GM20431 (cell line): ENCODE measurements at regions not wholly inside any gene's neighbourhood (a gene's known extent, or its start where the extent isn't known, plus 50 kb on each side); places are given as distances from the start of the nearest gene placed in this dataset.

Source experiments
- in situ Hi-C: fragments of 300-500 bp; cut with MseI, MboI; formaldehyde crosslinking; loops from one replicate; pipeline ENCODE4 v1.15.0; 2020; ENCODE audit warnings: low sequenced_read_pairs; ENCODE audit not compliant: unreplicated experiment

DNA sequence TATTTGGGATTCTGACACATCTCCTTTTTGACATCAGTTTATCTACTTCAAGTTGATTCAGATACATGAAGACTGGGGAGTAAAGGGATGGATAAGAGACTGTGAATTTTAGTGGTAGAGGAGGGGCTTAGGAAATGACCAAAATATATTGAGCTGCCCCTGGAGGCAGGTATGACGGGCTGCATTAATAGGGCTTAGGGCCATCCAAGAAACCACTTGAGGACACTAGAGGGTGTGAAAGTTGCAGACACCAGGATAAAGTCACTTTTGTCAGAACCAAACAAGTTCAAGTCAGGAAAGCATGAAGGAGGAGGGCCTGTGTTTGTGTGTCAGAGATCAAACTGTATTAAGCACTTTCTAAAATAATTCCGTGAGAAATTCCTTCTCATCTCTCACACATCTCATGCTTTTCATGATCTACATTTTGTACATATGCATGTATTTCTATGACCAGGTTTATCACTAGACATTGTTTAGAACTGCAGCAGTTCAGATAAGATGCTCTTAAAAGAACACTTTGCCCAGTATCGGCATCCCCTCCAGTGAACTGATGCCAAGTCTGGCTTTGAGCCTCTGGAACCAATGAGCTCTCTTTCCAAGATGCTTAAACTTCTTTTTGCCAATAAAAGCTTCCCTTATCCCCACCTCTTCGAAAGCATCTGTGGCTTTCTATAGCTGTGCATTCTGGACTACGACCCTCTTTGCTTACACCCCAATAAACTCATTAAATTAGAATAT, 136.9 kb downstream of the SLC38A1 start:
- in situ Hi-C loops, result loop anchor here (25.0 kb wide), 1 partner anchor 530 kb away; no protein-coding TSS in a partner anchor

DNA sequence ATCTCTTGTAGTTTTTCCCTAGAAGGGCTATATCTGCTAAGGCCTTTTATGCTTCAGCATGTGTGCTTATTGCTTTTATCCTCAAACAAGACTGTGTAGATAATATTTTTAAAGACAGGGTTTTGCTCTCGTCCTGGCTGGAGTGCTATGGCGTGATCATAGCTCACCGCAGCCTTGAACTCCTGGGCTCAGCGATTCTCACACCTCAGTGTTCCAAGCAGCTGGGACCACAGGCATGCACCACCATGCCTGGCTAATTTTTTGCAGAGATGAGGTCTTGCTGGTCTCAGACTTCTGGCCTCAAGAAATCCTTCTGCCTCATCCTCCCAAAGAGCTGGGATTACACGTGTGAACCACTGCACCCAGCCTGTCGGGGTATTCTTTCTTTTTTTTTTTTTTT, 137.3 kb upstream of the SCAF11 start:
- in situ Hi-C loops, result loop anchor here (25.0 kb wide), 1 partner anchor 535 kb away; no protein-coding TSS in a partner anchor

DNA sequence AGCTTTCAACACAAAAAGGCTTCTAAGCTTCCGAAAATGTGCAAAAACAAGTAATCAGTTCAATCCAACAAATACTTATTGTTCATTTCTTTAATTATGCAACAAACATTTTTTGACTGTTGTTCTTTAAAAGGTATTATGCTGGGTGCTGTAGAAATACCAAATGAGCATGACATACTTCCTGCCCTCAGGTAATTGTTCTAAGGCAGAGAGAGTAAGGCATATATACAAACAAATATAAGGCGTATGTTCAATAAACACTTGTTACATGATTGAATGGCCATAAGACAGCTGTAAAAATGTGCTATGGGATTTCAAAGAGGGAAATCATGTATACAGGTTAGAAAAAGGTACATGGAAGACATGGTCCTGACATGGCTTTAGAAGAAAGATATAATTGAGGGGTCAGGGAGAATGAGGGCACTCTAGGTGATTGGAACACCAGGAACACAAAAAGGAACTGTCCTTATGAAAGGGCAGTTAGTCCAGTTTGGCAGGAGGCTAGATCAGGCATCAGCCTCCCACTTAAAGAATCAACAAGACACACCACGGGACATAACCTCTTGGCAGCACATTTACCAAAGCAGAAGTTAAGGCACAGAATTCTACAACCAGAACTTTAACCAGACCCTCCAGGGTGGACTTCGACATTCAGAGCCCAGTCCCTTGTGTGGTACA, 135.8 kb upstream of the SCAF11 start:
- in situ Hi-C loops, result loop anchor here (25.0 kb wide), 1 partner anchor 536 kb away; no protein-coding TSS in a partner anchor

DNA sequence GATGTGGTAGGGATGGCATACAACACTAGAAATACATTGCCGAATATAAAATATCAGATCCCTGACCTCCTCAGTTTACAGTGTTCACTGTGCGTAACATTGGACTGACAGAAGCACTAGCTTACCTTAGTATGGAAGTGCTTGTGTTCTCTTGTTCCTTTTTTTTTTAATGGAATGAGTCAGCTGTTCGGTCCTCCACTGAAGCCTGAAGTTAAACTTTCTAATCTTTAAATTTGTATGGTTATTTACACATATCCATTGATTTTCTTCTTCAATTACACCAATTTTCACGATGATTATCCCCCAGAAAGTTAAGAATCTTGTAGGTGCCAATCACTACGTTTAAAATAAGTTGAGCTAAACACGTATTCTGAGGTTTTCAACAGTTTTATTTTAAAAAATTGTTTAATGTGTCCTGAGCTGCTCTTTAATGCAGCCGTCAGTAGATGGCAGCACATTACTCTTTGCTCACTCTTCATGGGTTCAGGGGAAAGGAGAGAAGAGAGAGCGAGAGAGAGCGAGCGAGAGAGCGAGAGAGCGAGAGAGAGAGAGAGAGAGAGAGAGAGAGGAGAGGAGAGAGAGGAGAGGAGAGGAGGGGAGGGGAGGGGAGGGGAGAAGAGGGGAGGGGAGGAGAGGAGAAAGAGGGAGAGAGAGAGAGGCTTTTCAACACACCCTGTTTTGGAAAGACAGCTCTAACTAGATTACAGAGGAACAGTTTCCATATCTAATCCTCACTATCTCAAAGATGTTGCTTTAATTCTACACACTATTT, 134.7 kb upstream of the SCAF11 start:
- in situ Hi-C loops, result loop anchor here (25.0 kb wide), 1 partner anchor 537 kb away; no protein-coding TSS in a partner anchor

DNA sequence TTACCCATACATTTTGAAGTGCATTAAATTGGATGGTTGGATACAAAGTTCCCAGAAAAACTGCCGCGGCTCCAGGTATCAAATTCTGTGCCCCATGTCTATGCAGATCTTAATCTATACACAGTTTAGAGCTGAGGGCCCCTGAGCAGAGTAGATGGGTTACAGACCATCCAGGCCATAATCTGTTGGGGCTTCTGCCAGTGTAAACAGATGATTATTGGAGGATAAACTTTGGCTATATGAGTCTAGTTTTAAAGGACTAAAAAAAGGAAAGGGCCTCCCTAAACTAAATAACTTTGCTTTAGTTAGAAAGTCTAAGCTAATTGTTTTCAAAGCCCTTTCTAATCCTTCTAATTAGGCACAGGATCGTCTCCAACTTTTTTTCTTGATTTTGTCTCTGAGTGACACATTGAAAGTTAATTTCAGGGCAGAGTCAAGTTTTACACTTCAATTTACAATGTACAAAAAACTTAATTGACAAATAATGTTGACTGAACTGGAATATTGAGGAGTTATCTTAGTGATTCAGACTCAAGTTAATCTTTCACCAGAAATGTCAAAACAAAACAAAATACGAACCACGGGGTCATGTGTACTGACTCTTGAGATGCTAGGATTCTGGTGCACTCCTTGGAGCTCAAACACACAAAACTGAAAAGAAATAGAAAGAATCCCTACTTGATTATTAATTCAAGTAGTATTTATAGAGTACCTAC, 133.9 kb upstream of the SCAF11 start:
- in situ Hi-C loops, result no loop called here

DNA sequence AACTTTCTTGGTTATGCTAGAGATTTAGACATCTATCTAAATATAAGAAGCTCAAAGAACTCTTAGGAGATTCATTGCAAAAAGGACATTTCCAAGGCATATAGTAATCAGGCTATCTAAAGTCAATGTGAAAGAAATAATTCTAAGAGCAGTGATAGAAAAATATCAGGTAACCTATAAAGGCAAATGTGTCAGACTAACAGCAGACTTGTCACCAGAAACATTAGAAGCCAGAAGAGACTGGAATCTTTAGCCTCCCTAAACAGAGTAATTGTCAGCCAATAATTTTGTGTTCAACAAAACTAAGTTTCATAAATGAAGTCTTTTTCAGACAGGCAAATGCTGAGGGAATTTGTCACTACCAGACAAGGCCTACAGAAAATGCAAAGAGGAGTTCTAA, 122.0 kb upstream of the SCAF11 start:
- in situ Hi-C loops, result no loop called here

DNA sequence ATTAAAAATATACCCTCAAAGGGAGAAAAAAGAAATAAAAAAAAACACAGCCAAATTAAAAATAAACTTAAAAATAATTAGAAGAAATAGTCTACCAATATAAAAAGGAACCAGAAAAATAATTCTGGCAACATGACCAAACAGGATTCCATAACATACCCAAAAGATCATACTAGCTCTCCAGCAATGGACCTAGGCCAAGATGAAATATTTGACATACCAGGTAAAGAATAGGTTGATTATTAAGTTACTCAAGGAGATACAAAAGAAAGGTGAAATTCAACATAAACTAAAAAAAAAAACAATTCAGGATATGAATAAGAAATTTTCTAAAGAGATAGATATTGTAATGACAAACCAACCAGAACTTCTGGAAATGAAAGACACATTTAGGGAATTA, 121.3 kb upstream of the SCAF11 start:
- in situ Hi-C loops, result no loop called here

DNA sequence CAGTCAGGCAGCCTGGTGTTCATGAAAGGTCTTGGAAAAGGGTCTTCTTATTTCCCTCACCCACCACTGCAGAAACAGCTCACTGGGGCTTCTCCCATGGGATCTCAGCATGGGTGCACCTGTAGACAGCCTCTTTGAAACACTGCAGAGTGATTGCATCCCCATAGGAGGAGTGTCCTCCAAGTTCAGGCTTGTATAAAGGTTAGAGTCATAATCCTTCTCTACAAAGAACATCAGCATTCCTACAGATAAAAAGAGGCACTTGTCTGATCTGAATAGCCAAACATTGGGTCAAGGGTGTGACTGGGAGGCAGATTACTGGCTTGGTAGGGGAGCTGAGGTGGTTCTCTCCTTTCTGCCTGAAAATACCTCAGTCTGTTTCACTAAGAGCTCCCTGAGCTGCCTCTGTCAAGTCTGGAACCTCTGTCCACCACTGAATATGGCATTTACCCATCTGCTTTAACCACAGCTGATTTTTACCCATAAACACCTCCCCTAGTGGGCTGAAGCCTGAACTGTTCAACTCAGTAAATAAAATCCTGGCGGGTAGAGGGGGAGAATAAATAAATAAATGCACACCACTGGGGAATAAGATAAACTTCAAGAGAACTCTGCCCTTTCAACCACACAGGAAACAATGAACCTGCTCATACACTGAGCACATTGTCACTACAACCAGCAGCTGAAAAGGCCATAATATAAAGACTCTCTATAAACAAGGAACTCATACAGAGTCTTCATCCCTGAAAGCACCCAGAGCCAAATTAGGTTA, 120.7 kb upstream of the SCAF11 start:
- in situ Hi-C loops, result no loop called here

DNA sequence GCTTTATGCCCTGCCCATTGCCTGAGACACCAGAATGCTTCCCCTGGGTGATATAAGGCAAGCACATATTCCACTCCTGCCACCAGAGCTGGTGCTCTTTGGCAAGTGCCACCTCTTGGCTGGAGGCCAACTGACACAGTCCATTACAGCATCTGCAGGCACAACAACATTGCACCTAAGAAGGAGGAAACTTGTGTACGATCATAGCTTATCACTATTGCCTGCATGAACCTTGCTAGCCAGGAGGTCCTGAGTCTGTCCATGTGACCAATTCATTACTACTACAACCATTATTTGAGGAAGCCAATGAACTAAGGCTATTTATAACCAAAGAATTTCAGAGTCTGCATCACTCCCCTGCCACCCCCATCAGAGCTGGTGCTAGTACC, 119.8 kb upstream of the SCAF11 start:
- in situ Hi-C loops, result no loop called here

DNA sequence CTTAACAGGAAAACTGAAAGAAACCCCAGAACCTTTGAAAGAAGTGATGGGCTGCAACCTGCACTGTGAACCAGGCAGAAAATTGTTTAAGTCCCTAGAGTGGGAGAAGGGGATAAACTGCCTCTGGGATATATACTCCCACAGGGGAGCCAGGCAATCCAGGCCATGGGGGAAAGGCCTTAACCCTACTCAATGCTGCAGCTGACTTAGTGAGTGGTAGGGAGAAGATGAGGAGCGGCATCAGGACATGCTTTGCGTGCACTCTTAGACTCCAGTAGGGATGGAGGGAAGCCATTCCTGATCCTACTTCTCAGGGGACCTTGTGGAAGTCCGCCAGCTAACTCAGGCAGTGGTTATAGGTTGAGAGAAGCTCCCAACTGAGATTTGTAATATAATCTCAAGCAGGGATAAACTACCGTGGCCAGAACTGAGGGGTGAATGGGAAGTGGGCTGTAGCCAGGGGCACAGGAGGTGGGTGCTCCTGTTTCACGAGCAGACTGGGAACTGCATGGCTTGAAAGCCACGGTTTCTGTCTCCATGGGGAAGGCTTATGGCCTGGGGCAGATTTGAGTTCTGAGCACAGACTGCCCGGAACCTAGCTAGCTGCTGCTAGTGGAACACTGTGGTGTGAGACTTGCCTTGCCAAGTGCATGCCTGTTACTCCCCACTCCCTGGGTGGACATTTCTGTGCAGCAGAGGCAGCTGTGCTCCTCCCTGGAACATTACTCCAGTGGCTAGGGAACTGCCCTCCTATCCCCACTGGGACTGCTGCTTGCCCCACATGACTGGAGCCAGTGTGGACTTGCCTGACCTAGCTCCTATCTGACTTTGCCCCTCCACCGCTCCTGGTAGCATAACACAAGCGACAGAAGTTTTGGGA, 119.2 kb upstream of the SCAF11 start:
- in situ Hi-C loops, result no loop called here

DNA sequence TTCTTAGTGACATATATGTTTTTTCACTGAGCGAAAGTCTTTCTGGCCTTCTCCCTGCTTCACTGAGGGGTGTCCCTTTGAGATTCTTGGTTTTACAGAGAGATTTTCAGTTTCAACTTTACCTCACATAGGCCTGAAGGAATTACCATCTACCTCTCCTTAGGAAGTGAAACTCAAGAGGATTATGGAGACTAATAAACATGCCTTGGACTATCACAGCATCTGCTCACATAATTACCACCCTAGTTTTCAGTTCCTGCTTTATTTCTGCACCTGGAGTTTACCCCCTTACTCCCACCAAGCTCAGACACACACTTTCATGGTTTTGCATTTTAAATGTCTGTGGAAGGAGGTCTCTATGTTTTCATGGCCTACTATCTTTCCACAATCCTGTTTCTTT, 118.3 kb upstream of the SCAF11 start:
- in situ Hi-C loops, result no loop called here

DNA sequence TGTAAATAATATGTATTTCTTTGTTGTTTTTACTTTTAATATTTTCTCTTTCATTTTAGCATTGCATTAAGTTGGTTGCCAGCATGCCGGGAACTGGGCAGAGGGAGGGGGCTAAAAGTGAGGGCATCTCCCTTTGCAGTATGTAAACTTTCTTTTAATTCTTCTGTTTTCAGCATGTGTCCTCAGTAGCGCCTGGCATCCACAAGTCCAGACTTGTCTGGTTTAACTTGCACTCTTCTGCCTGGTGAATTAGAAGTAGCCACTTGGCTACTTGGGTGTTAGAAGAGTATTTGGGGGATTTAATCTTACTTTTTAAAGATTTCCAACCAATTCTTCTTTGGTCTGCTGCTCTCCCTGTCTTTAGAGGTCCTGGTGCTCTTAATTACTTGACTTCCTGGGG, 117.2 kb upstream of the SCAF11 start:
- in situ Hi-C loops, result no loop called here

DNA sequence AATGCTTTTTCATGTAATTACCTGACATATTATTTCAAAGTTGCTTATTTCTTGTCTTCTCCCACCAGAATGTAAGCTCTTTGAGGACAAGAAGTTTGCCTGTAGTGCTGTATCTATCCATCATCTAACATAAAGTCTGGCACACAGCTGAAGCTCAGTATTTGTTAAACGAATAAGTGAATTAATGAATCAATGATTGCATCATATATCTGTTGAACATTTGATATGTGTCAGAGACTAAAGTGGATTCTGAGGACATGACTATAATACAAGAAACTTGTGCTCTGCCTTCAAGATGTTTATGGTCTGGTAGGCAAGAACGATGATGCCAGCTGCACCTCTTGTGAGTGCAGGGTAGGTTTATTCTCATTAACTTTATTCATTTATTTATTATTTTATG, 115.4 kb upstream of the SCAF11 start:
- in situ Hi-C loops, result no loop called here

DNA sequence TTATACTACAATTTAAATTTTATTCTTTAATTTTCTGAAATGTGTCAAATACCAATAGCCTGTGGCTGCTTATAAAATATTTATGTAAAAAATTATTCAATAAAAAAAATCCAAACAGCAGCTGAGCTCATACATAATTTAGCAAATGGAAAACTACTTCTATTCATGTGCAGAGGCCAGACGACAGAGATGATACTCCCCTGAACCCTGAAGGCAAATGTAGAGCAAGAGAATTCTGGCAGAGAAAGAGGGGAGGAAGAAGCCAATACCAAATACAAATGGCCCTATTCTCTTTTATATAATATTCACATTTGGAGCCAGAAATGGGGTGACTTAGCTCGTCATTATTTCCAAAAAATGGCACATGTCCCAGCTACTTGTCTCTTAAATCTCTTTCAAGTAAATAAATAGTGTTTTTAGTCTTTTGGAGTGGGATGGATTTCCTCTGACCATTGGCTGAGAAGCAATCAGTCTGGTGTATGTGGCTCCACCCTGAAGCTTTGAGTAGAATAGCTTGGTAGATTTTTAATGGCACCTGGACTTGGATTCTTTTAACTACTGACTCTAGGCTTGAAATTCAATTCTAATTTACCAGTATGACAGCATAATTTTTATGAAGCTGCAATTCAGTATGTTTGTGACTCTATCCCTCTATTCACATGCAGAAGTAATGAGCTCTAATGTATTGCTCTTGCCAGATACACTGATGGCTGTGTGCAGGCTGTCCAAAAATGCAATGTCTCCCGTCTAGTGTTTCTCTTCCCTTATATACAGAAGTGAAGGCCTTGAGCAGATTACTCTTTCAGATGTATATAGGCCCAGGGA, 113.4 kb upstream of the SCAF11 start:
- in situ Hi-C loops, result no loop called here

DNA sequence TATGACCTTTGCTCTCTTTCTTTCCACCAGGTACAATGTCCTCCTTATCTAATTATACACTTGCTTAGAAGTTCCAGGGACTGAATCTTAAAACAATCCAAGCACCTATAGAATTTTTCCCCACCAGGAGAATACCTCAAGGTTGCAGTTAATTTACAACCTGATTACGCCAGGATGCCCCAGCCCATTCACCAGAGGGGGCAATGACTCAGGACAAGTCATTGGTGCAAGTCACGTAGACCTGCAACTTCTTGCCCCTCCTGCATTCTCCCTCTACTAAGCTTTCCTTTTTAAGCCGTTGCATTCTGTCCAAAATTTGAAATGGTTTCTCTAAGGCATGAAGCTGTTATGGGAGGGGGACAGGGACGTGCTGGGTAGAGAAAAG, 111.1 kb upstream of the SCAF11 start:
- in situ Hi-C loops, result no loop called here

DNA sequence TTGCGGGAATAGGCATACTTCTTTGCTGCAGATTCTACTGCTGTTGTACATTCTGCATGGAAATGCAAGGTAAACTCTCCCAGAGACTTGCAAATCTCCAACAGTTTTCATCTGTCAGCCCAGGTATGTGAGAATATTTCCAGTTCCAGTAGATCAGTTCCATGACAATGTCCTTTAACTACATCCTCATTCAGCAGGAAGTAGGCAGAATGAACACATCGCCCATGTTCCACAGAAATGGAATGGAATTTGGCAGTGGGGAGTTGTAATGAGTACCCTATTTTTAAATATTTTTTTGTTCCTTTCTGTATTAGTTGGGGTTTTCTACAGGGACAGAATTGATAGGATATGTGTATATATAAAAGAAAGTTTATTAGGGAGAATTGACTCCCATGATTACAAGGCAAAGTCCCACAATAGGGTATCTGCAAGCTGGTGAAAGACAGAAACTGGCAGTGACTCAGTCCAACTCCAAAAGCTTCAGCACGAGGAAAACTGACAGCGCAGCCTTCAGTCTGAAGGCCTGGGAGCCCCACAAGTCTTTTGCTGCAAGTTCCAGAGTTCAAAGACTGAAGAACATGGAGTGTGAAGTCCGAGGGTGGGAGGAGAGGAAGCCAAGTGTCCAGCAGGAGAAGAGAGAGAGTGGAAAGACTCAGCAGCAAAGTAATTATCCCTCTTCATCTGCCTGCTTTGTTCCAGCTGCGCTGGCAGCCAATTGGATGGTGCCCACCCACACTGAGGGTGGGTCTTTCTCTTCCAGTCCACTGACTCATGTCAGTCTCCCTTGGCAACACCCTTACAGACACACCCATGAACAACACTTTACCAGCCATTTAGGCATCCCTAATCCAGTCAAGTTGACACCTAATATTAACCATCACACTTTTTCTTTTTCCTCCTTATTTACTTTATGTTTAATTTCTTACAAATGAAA, 110.4 kb upstream of the SCAF11 start:
- in situ Hi-C loops, result no loop called here
